Cardiac muscle cell (in vitro differentiated cells and primary cell): ENCODE measurements at regions not wholly inside any gene's neighbourhood (a gene's known extent, or its start where the extent isn't known, plus 50 kb on each side); places are given as distances from the start of the nearest gene placed in this dataset.

Source experiments
- DNase-seq, 2 donors: peaks; one replicate each; pipeline versions ENCODE4 v3.0.0 to v3.0.0-alpha.2; 2010 to 2017; ENCODE audit warnings: low read depth in 1 of 2, low spot score in 1 of 2
- H3K27ac ChIP-seq: fragments of 200-600 bp; sonication (generic); 2 replicates; pipeline ENCODE4 v1.5.1; 2016
- H3K27me3 ChIP-seq: fragments of 200-600 bp; sonication (generic); 2 replicates; pipeline ENCODE4 v1.6.0; 2016; ENCODE audit warnings: control low read depth
- H3K36me3 ChIP-seq: fragments of 200-600 bp; sonication (generic); 2 replicates; pipeline ENCODE4 v1.5.1; 2016; ENCODE audit warnings: control low read depth
- H3K4me1 ChIP-seq: fragments of 200-600 bp; sonication (generic); 2 replicates; pipeline ENCODE4 v1.8.1; 2017; ENCODE audit warnings: low read depth, mild to moderate bottlenecking, mixed run types
- H3K4me3 ChIP-seq: fragments of 200-600 bp; sonication (generic); 2 replicates; pipeline ENCODE4 v1.5.1; 2016; ENCODE audit warnings: mild to moderate bottlenecking
- H3K9me3 ChIP-seq: fragments of 200-600 bp; sonication (generic); 2 replicates; pipeline ENCODE4 v1.5.1; 2017; ENCODE audit warnings: low read depth, mild to moderate bottlenecking, control low read depth
- TF ChIP-seq, protein P1 (sequence below): IDR thresholded peaks from 2 replicates; pipeline ENCODE4 v1.5.1; 2012; ENCODE audit warnings: low read depth, mild to moderate bottlenecking, low read length

DNA sequence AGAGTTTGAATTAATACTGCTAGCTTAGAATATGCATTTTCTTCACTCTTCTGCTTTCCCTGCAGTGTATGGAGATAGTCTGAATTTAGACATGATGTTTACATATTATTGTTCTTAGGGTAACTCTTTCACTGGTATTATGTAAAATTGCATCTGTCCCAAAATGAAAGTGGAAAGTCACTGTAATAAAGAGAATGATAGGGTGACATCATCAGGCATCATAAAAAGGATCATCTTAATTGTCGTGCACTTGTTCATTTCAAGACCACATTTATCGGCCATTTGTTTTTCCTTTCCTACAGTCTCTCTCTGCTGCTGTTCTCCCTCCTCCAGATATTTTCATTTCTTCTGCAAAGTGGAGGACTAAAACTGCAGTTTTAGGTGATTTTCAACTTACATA is 61.9 kb upstream of the ZNF281 start:
- TF ChIP-seq, protein P1, sequence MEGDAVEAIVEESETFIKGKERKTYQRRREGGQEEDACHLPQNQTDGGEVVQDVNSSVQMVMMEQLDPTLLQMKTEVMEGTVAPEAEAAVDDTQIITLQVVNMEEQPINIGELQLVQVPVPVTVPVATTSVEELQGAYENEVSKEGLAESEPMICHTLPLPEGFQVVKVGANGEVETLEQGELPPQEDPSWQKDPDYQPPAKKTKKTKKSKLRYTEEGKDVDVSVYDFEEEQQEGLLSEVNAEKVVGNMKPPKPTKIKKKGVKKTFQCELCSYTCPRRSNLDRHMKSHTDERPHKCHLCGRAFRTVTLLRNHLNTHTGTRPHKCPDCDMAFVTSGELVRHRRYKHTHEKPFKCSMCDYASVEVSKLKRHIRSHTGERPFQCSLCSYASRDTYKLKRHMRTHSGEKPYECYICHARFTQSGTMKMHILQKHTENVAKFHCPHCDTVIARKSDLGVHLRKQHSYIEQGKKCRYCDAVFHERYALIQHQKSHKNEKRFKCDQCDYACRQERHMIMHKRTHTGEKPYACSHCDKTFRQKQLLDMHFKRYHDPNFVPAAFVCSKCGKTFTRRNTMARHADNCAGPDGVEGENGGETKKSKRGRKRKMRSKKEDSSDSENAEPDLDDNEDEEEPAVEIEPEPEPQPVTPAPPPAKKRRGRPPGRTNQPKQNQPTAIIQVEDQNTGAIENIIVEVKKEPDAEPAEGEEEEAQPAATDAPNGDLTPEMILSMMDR, result no peak

GRCh38 chr1:200468264-200469001 is 58.6 kb upstream of the ZNF281 start:
- DNase-seq, result no peak
- no peak overlapping the region for H3K4me3 ChIP-seq
- no peaks in the 10 kb centered on the region for H3K9me3 ChIP-seq
- no peaks in the 10 kb centered on the region for H3K27me3 ChIP-seq
- TF ChIP-seq, protein P1, result no peak
- H3K36me3 ChIP-seq, result no peaks in the 10 kb centered on the region
- H3K27ac ChIP-seq, result no peak overlapping the region
- no peaks in the 10 kb centered on the region for H3K4me1 ChIP-seq

More for the DNA sequence above, 61.9 kb upstream of the ZNF281 start:
- H3K9me3 ChIP-seq, result no peaks in the 10 kb centered on the region
- no peak for DNase-seq
- H3K27ac ChIP-seq, result no peak overlapping the region
- H3K4me1 ChIP-seq, result no peaks in the 10 kb centered on the region
- H3K4me3 ChIP-seq, result no peak overlapping the region
- no peaks in the 10 kb centered on the region for H3K27me3 ChIP-seq
- H3K36me3 ChIP-seq, result no peaks in the 10 kb centered on the region

DNA sequence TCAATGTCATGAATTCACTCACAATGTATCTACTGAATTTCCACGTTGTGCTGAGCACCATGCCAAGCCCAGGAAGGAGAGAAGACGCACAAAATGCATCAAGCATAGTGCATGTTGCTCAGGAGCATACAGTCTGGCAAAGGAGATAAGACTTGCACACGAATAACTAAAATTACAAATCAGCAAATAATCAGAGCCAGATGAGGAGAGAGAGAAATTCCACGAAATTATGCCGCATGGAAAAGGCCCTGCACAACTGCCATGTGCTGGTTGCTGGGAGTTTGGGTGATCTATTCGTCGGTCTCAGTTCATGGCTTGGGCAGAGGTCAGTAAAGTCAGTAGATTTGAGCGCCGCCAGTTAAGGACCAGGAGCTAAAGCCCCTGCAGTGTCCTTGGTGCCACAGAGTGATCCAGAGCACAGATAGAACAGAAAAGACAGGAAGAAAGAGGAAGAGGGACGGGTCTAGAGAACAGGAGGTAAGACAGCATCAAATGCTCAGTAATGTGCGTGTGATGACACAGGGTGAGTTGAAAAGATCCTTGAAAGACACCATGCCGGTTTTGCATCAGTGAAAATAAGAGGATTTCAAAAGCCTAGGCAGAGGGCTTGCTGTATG is 55.1 kb upstream of the ZNF281 start:
- Histone ChIP-seq H3K36me3 (no peaks in the 10 kb centered on the region), H3K4me3 (no peak overlapping the region), H3K9me3 (no peaks in the 10 kb centered on the region), H3K27me3 (no peaks in the 10 kb centered on the region), H3K27ac (no peak overlapping the region), H3K4me1 (no peaks in the 10 kb centered on the region)
- TF ChIP-seq, protein P1, result no peak
- no peak for DNase-seq
